H9 (cell line): ENCODE measurements at regions not wholly inside any gene's neighbourhood (a gene's known extent, or its start where the extent isn't known, plus 50 kb on each side); places are given as distances from the start of the nearest gene placed in this dataset.

ENCODE experiments used
- DNase-seq: peaks from one replicate; pipeline ENCODE4 v3.0.0-alpha.2; 2017
- H2AFZ ChIP-seq: one replicate; pipeline ENCODE4 v1.6.1; 2013; ENCODE audit warnings: mild to moderate bottlenecking, low read length, control low read depth, moderate library complexity
- H2AK5ac ChIP-seq: 2 replicates; pipeline ENCODE4 v1.6.1; 2013; ENCODE audit warnings: low read length, control low read depth, mixed read lengths; ENCODE audit not compliant: insufficient read length
- H2BK120ac ChIP-seq: one replicate; pipeline ENCODE4 v1.6.1; 2013; ENCODE audit warnings: low read depth, mild to moderate bottlenecking, low read length, control low read depth, inconsistent platforms; ENCODE audit not compliant: poor library complexity, severe bottlenecking
- H2BK12ac ChIP-seq: 2 replicates; pipeline ENCODE4 v1.6.1; 2013; ENCODE audit warnings: low read length, control low read depth, mixed read lengths, low read depth; ENCODE audit not compliant: insufficient read length
- H2BK15ac ChIP-seq: 2 replicates; pipeline ENCODE4 v1.6.1; 2013; ENCODE audit warnings: low read depth, low read length, control low read depth
- H2BK20ac ChIP-seq: one replicate; pipeline ENCODE4 v1.6.1; 2013; ENCODE audit warnings: low read depth, mild to moderate bottlenecking, low read length, control low read depth, inconsistent platforms; ENCODE audit not compliant: poor library complexity, severe bottlenecking
- H2BK5ac ChIP-seq: 2 replicates; pipeline ENCODE4 v1.6.1; 2013; ENCODE audit warnings: low read length, control low read depth, mixed read lengths; ENCODE audit not compliant: insufficient read length
- H3K14ac ChIP-seq: 2 replicates; pipeline ENCODE4 v1.6.1; 2013; ENCODE audit warnings: low read length, control low read depth; ENCODE audit not compliant: insufficient read depth
- H3K18ac ChIP-seq: 2 replicates; pipeline ENCODE4 v1.6.1; 2013; ENCODE audit warnings: low read depth, mild to moderate bottlenecking, mixed read lengths, low read length, control low read depth; ENCODE audit not compliant: insufficient read length
- H3K23ac ChIP-seq: 2 replicates; pipeline ENCODE4 v1.6.1; 2013; ENCODE audit warnings: low read length, control low read depth, mixed read lengths, low read depth; ENCODE audit not compliant: insufficient read length
- H3K23me2 ChIP-seq: 2 replicates; pipeline ENCODE4 v1.6.1; 2013; ENCODE audit warnings: low read depth, mild to moderate bottlenecking, mixed read lengths, low read length, control low read depth; ENCODE audit not compliant: insufficient read length, poor library complexity, severe bottlenecking
- H3K27ac ChIP-seq: 2 replicates; pipeline ENCODE4 v1.5.1; 2013; ENCODE audit warnings: low read length, control low read depth, mixed read lengths, low read depth; ENCODE audit not compliant: insufficient read length
- H3K27me3 ChIP-seq: 2 replicates; pipeline ENCODE4 v1.6.1; 2013; ENCODE audit warnings: low read length, control low read depth, inconsistent platforms; ENCODE audit not compliant: insufficient read depth
- H3K4ac ChIP-seq: 2 replicates; pipeline ENCODE4 v1.6.1; 2013; ENCODE audit warnings: low read depth, mild to moderate bottlenecking, control low read depth, inconsistent platforms, low read length, moderate library complexity
- H3K4me1 ChIP-seq: 2 replicates; pipeline ENCODE4 v1.6.1; 2013; ENCODE audit warnings: low read length, control low read depth, inconsistent platforms; ENCODE audit not compliant: insufficient read depth
- H3K4me2 ChIP-seq: 2 replicates; pipeline ENCODE4 v1.6.1; 2013; ENCODE audit warnings: low read length, control low read depth, mixed read lengths; ENCODE audit not compliant: insufficient read length, insufficient read depth
- H3K56ac ChIP-seq: 2 replicates; pipeline ENCODE4 v1.6.1; 2013; ENCODE audit warnings: low read depth, mild to moderate bottlenecking, mixed read lengths, low read length, control low read depth; ENCODE audit not compliant: insufficient read length
- H3K79me1 ChIP-seq: 2 replicates; pipeline ENCODE4 v1.6.1; 2013; ENCODE audit warnings: low read depth, mild to moderate bottlenecking, moderate library complexity, low read length, control low read depth, inconsistent platforms; ENCODE audit not compliant: insufficient read depth, poor library complexity, severe bottlenecking
- H3K79me2 ChIP-seq: 2 replicates; pipeline ENCODE4 v1.6.1; 2013; ENCODE audit warnings: low read length, control low read depth, inconsistent platforms; ENCODE audit not compliant: insufficient read depth
- H3K9ac ChIP-seq: 2 replicates; pipeline ENCODE4 v1.6.1; 2013; ENCODE audit warnings: low read length, control low read depth, mixed read lengths; ENCODE audit not compliant: insufficient read length; ENCODE audit errors: extremely low read depth
- H3K9me3 ChIP-seq: one replicate; pipeline ENCODE4 v1.6.1; 2013; ENCODE audit warnings: low read depth, low read length, inconsistent platforms; ENCODE audit not compliant: control insufficient read depth
- H3T11ph ChIP-seq: one replicate; pipeline ENCODE4 v1.6.1; 2013; ENCODE audit warnings: mild to moderate bottlenecking, low read length, control low read depth, inconsistent platforms
- H4K20me1 ChIP-seq: one replicate; pipeline ENCODE4 v1.6.1; 2013; ENCODE audit not compliant: control insufficient read depth, insufficient read length, insufficient read depth
- H4K5ac ChIP-seq: 2 replicates; pipeline ENCODE4 v1.6.1; 2013; ENCODE audit warnings: low read depth, mild to moderate bottlenecking, mixed read lengths, low read length, control low read depth; ENCODE audit not compliant: insufficient read length
- H4K8ac ChIP-seq: replicated peaks from 2 replicates; pipeline ENCODE4 v1.6.1; 2013; ENCODE audit warnings: low read length, control low read depth, mixed read lengths, low read depth; ENCODE audit not compliant: insufficient read length
- H4K91ac ChIP-seq: 2 replicates; pipeline ENCODE4 v1.6.1; 2013; ENCODE audit warnings: low read depth, mild to moderate bottlenecking, moderate library complexity, mixed read lengths, low read length, control low read depth; ENCODE audit not compliant: insufficient read length
- H3K27ac Mint-ChIP-seq, 3 experiments: 2 replicates in 2 of 3; 3 replicates in 1 of 3; pipeline ENCODE4 v1.8.0; 2020 to 2021; ENCODE audit warnings: mixed read lengths in 3 of 3, mild to moderate bottlenecking in 1 of 3, moderate library complexity in 1 of 3
- H3K27me3 Mint-ChIP-seq: 2 replicates; pipeline ENCODE4 v1.8.0; 2021; ENCODE audit warnings: low read depth, mild to moderate bottlenecking, moderate library complexity, mixed read lengths
- H3K36me3 Mint-ChIP-seq, 3 experiments: 2 replicates in 2 of 3; 3 replicates in 1 of 3; pipeline ENCODE4 v1.8.0; 2020 to 2021; ENCODE audit warnings: low read depth in 3 of 3, mixed read lengths in 3 of 3; ENCODE audit not compliant: insufficient read depth in 1 of 3
- H3K4me1 Mint-ChIP-seq, 2 experiments: 2 replicates each; pipeline ENCODE4 v1.8.0; 2020; ENCODE audit warnings: mixed read lengths in 2 of 2
- H3K4me3 Mint-ChIP-seq, 2 experiments: 2 replicates in 1 of 2; 3 replicates in 1 of 2; pipeline ENCODE4 v1.8.0; 2020 to 2021; ENCODE audit warnings: mild to moderate bottlenecking in 2 of 2, mixed read lengths in 2 of 2, moderate library complexity in 1 of 2
- H3K9me3 Mint-ChIP-seq, 2 experiments: 2 replicates in 1 of 2; 3 replicates in 1 of 2; pipeline ENCODE4 v1.8.0; 2020; ENCODE audit warnings: mild to moderate bottlenecking in 2 of 2, mixed read lengths in 2 of 2, moderate library complexity in 1 of 2
- WGBS: extraction: QIAGEN DNeasy Blood & Tissue Kit; methylation state at CpG from one replicate; pipeline ENCODE4 v1.1.7; 2013; ENCODE audit warnings: missing lambda C conversion rate, low lambda C conversion rate, mixed read lengths; ENCODE audit not compliant: insufficient read length; ENCODE audit errors: extremely low coverage; 5-methylcytosine and 5-hydroxymethylcytosine counted together
- TF ChIP-seq, protein P1 (sequence below): fragments of 200-600 bp; sonication (generic); conservative IDR thresholded peaks from 3 replicates; pipeline ENCODE4 v1.8.0; 2021; ENCODE audit warnings: antibody characterized with exemption, mild to moderate bottlenecking

DNA sequence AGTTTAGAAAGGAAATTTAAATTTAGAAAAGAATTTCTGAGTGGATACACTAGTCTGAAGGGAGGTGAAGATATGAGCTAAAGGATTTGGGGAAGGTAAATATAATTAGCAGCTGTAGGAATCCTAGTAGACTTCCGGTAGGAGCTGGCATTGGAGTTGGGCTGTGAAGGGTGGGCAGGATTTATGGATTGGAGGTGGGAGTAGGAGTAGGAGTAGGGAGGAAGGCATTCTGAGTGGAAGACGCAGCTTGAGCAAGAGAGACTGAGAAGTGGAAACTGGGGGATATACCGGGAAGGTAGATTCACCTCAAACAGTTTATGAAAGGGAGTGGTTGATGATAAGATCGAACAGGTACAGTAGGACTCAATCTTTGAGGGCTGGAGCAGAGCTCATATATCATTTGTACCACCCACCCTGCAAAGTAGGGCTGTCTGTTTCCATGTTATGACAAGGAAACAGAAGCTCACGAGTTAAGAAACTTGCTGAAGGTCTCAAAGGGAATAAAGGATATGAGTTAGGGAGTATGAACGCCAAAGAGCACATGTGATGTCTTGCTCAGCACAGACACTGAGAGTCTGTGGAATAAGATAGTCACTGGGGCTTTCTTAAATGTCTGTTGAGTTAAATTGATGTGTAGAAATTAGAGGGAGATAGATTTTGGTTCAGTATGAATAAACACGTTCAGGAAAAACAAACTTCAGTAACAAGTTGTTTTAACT is 81.6 kb downstream of the RPS24 start:
- H2BK20ac ChIP-seq = no peak overlapping the region
- no peaks in the 10 kb centered on the region; a peak in 1 of 7 replicates for H3K36me3 Mint-ChIP-seq
- H3K9ac ChIP-seq = no peak overlapping the region
- no peaks in the 10 kb centered on the region for H3K79me2 ChIP-seq
- H3K14ac ChIP-seq = no peak overlapping the region
- H4K91ac ChIP-seq = no peak overlapping the region
- no peak overlapping the region for H3K4ac ChIP-seq
- H4K8ac ChIP-seq = no peak overlapping the region
- H3K18ac ChIP-seq = no peak overlapping the region
- peaks cover 8% of the 10 kb centered on the region in 2 experiments; a peak in 3 of 4 replicates for H3K4me1 Mint-ChIP-seq
- no peaks in the 10 kb centered on the region for H3K79me1 ChIP-seq
- H3K27ac Mint-ChIP-seq = no peak overlapping the region
- H3K4me3 Mint-ChIP-seq = no peak overlapping the region
- H3K4me2 ChIP-seq = no peak overlapping the region
- DNase-seq = no peak
- H3K27ac ChIP-seq = no peak overlapping the region
- peaks cover 7% of the 10 kb centered on the region; the same call in 1 of the 2 replicates for H3K27me3 Mint-ChIP-seq
- no peaks in the 10 kb centered on the region for H4K20me1 ChIP-seq
- H2BK15ac ChIP-seq = no peak overlapping the region
- no peak overlapping the region for H2BK120ac ChIP-seq
- WGBS = no CpG with 5 or more reads among the region's 7 CpGs
- no peak overlapping the region for H3K23ac ChIP-seq
- H3K23me2 ChIP-seq = no peaks in the 10 kb centered on the region
- no peak overlapping the region for H2AFZ ChIP-seq
- H3K9me3 Mint-ChIP-seq = no peaks in the 10 kb centered on the region
- no peak overlapping the region for H2AK5ac ChIP-seq
- H2BK5ac ChIP-seq = no peak overlapping the region
- H3K9me3 ChIP-seq = no peaks in the 10 kb centered on the region
- TF ChIP-seq, protein P1, sequence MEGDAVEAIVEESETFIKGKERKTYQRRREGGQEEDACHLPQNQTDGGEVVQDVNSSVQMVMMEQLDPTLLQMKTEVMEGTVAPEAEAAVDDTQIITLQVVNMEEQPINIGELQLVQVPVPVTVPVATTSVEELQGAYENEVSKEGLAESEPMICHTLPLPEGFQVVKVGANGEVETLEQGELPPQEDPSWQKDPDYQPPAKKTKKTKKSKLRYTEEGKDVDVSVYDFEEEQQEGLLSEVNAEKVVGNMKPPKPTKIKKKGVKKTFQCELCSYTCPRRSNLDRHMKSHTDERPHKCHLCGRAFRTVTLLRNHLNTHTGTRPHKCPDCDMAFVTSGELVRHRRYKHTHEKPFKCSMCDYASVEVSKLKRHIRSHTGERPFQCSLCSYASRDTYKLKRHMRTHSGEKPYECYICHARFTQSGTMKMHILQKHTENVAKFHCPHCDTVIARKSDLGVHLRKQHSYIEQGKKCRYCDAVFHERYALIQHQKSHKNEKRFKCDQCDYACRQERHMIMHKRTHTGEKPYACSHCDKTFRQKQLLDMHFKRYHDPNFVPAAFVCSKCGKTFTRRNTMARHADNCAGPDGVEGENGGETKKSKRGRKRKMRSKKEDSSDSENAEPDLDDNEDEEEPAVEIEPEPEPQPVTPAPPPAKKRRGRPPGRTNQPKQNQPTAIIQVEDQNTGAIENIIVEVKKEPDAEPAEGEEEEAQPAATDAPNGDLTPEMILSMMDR = no peak
- H3K56ac ChIP-seq = no peak overlapping the region
- H3T11ph ChIP-seq = no peak overlapping the region
- no peaks in the 10 kb centered on the region for H3K4me1 ChIP-seq
- H2BK12ac ChIP-seq = no peak overlapping the region
- H3K27me3 ChIP-seq = no peaks in the 10 kb centered on the region
- H4K5ac ChIP-seq = no peak overlapping the region
